MM.1S (cell line): ENCODE measurements at regions not wholly inside any gene's neighbourhood (a gene's known extent, or its start where the extent isn't known, plus 50 kb on each side); places are given as distances from the start of the nearest gene placed in this dataset.

Experiments
- DNase-seq: peaks from one replicate; pipeline ENCODE4 v3.0.0-alpha.2; 2015
- H2AFZ ChIP-seq: fragments of 300-600 bp; sonication (generic); 2 replicates; pipeline ENCODE4 v1.6.0; 2016; ENCODE audit warnings: antibody characterized with exemption, low read length
- H3F3A ChIP-seq: fragments of 300-600 bp; sonication (generic); 2 replicates; pipeline ENCODE4 v1.6.1; 2016; ENCODE audit warnings: mild to moderate bottlenecking, antibody characterized with exemption, low read length, moderate library complexity, mixed read lengths; ENCODE audit not compliant: insufficient read depth
- H3K27ac ChIP-seq: fragments of 300-600 bp; sonication (generic); 2 replicates; pipeline ENCODE4 v1.5.1; 2016; ENCODE audit warnings: mild to moderate bottlenecking, low read length
- H3K27me3 ChIP-seq: fragments of 300-600 bp; sonication (generic); replicated peaks from 2 replicates; pipeline ENCODE4 v1.6.0; 2016; ENCODE audit warnings: low read length; ENCODE audit not compliant: insufficient read depth
- H3K36me3 ChIP-seq: fragments of 300-600 bp; sonication (generic); replicated peaks from 2 replicates; pipeline ENCODE4 v1.6.1; 2016; ENCODE audit warnings: mild to moderate bottlenecking, low read length, mixed read lengths; ENCODE audit not compliant: insufficient read depth
- H3K4me1 ChIP-seq: fragments of 300-600 bp; sonication (generic); 2 replicates; pipeline ENCODE4 v1.6.1; 2016; ENCODE audit warnings: low read length, mixed read lengths
- H3K4me2 ChIP-seq: fragments of 300-600 bp; sonication (generic); 2 replicates; pipeline ENCODE4 v1.6.0; 2016; ENCODE audit warnings: low read depth, low read length
- H3K4me3 ChIP-seq: fragments of 300-600 bp; sonication (generic); 2 replicates; pipeline ENCODE4 v1.5.1; 2016; ENCODE audit warnings: low read length, mixed read lengths
- H3K79me2 ChIP-seq: fragments of 300-600 bp; sonication (generic); 2 replicates; pipeline ENCODE4 v1.6.1; 2016; ENCODE audit warnings: mixed run types, low read length, mixed read lengths
- H3K9ac ChIP-seq: fragments of 300-600 bp; sonication (generic); 2 replicates; pipeline ENCODE4 v1.6.1; 2016; ENCODE audit warnings: low read length, mixed read lengths
- H3K9me2 ChIP-seq: fragments of 300-600 bp; sonication (generic); replicated peaks from 2 replicates; pipeline ENCODE4 v1.6.1; 2016; ENCODE audit warnings: mild to moderate bottlenecking, low read length, mixed read lengths; ENCODE audit not compliant: insufficient read depth
- H3K9me3 ChIP-seq: fragments of 300-600 bp; sonication (generic); replicated peaks from 2 replicates; pipeline ENCODE4 v1.6.1; 2016; ENCODE audit warnings: mild to moderate bottlenecking, low read length, mixed read lengths; ENCODE audit not compliant: insufficient read depth
- H4K20me1 ChIP-seq: fragments of 300-600 bp; sonication (generic); 2 replicates; pipeline ENCODE4 v1.6.1; 2016; ENCODE audit warnings: mild to moderate bottlenecking, low read length, moderate library complexity, mixed read lengths; ENCODE audit not compliant: insufficient read depth
- EZH2 ChIP-seq: fragments of 300-600 bp; sonication (generic); optimal IDR thresholded peaks from 2 replicates; pipeline ENCODE3; 2017; ENCODE audit warnings: low read depth, mild to moderate bottlenecking, antibody characterized with exemption, low read length, mixed read lengths
- EZH2phosphoT487 ChIP-seq: fragments of 300-600 bp; sonication (generic); IDR thresholded peaks from 2 replicates; pipeline ENCODE4 v1.6.1; 2018; ENCODE audit warnings: antibody characterized with exemption, low read length
- TF ChIP-seq, protein P1 (sequence below): fragments of 300-600 bp; sonication (generic); IDR thresholded peaks from 2 replicates; pipeline ENCODE4 v1.5.1; 2016; ENCODE audit warnings: antibody characterized with exemption, low read length, mixed read lengths

DNA sequence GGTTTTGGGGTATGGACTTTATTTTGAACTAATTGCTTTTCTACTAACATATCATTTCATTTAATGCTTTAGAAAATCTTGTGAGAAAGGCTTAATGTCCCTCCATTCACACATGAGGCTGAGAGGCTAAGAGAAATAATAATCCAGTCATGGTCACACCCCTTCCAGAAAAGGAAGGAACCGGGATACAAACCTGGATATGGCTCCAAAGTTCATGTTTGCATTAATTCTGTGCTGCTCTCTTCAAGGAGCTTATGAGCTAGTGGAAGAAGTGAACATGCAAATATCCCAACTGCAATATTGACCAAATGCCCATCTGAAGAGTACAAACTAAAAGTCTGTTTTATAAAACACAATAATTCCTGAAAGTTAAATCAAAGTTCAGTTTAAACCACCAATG lies 732.1 kb upstream of the RIOK2 start:
- TF ChIP-seq EZH2 (no peak), EZH2phosphoT487 (no peak)
- TF ChIP-seq, protein P1, sequence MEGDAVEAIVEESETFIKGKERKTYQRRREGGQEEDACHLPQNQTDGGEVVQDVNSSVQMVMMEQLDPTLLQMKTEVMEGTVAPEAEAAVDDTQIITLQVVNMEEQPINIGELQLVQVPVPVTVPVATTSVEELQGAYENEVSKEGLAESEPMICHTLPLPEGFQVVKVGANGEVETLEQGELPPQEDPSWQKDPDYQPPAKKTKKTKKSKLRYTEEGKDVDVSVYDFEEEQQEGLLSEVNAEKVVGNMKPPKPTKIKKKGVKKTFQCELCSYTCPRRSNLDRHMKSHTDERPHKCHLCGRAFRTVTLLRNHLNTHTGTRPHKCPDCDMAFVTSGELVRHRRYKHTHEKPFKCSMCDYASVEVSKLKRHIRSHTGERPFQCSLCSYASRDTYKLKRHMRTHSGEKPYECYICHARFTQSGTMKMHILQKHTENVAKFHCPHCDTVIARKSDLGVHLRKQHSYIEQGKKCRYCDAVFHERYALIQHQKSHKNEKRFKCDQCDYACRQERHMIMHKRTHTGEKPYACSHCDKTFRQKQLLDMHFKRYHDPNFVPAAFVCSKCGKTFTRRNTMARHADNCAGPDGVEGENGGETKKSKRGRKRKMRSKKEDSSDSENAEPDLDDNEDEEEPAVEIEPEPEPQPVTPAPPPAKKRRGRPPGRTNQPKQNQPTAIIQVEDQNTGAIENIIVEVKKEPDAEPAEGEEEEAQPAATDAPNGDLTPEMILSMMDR: no peak
- no peak overlapping the region for H2AFZ ChIP-seq
- DNase-seq: no peak
- no peaks in the 10 kb centered on the region for H3K27me3 ChIP-seq
- no peak overlapping the region for H3K4me2 ChIP-seq
- H4K20me1 ChIP-seq: no peaks in the 10 kb centered on the region
- H3K27ac ChIP-seq: no peak overlapping the region
- no peaks in the 10 kb centered on the region for H3K36me3 ChIP-seq
- no peak overlapping the region for H3K9ac ChIP-seq
- H3F3A ChIP-seq: no peaks in the 10 kb centered on the region
- no peak overlapping the region for H3K4me3 ChIP-seq
- no peaks in the 10 kb centered on the region for H3K79me2 ChIP-seq
- H3K9me2 ChIP-seq: no peaks in the 10 kb centered on the region
- H3K4me1 ChIP-seq: no peaks in the 10 kb centered on the region
- H3K9me3 ChIP-seq: no peaks in the 10 kb centered on the region

DNA sequence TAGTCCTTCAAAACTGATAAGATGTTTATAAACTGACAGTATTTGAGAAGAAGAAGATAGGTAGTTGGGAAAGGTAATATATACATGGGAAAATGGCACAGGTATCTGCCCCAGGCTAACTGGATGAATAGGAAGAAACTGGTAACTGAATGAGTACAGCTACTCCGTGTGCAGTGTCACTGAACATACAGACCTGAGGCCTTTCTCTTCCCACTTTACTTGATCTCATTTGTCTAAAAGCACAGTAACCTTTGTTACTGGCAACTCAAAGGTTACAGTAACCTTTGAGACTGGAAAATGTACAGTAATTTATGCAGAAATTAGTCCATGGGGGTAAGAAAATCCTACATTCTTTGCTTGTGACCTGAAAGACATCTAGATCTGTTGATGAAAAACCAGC lies 735.0 kb upstream of the RIOK2 start:
- no peaks in the 10 kb centered on the region for H3K9me3 ChIP-seq
- H3K9ac ChIP-seq: no peak overlapping the region
- no peak overlapping the region for H2AFZ ChIP-seq
- H3K27me3 ChIP-seq: no peaks in the 10 kb centered on the region
- H3K27ac ChIP-seq: no peak overlapping the region
- no peaks in the 10 kb centered on the region for H3K36me3 ChIP-seq
- H3K79me2 ChIP-seq: no peaks in the 10 kb centered on the region
- no peaks in the 10 kb centered on the region for H3K4me1 ChIP-seq
- H3K4me3 ChIP-seq: no peak overlapping the region
- H3K9me2 ChIP-seq: no peaks in the 10 kb centered on the region
- no peaks in the 10 kb centered on the region for H3F3A ChIP-seq
- H3K4me2 ChIP-seq: no peak overlapping the region
- no peaks in the 10 kb centered on the region for H4K20me1 ChIP-seq
- TF ChIP-seq EZH2phosphoT487: no peak
- TF ChIP-seq EZH2: no peak
- TF ChIP-seq, protein P1: no peak
- no peak for DNase-seq

DNA sequence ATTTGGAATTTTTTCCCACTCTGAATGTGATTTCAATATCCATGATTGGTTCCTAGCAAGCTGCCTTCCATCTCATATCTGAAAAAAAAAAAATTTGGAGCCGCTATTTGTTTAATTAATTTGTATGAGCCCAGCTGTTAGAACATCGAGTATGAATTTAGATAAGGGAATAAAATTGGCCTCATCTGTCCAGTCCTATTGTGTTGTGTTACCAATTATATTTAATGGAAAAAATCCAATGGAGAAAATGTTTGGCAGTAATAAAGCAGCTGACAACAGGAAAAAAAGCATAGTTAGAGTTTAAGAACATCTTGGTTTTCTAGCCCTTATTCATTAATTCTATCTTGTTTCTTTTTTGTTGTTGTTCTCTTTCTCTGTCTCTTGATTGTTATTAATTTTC lies 735.6 kb upstream of the RIOK2 start:
- Histone ChIP-seq H3K27ac (no peak overlapping the region), H4K20me1 (no peaks in the 10 kb centered on the region), H3K9ac (no peak overlapping the region), H3K4me2 (no peak overlapping the region), H3K27me3 (no peaks in the 10 kb centered on the region), H3K79me2 (no peaks in the 10 kb centered on the region), H3K4me3 (no peak overlapping the region), H3F3A (no peaks in the 10 kb centered on the region), H3K4me1 (no peaks in the 10 kb centered on the region), H3K9me3 (no peaks in the 10 kb centered on the region), H2AFZ (no peak overlapping the region), H3K36me3 (no peaks in the 10 kb centered on the region), H3K9me2 (no peaks in the 10 kb centered on the region)
- DNase-seq: no peak
- TF ChIP-seq, protein P1: no peak
- no peak for TF ChIP-seq EZH2
- TF ChIP-seq EZH2phosphoT487: no peak
